PC-3 (cell line): ENCODE measurements at regions not wholly inside any gene's neighbourhood (a gene's known extent, or its start where the extent isn't known, plus 50 kb on each side); places are given as distances from the start of the nearest gene placed in this dataset.

Experiments used
- ATAC-seq: fragments of 200-7000 bp; cut with Tn5 transposase; 2 replicates; pipeline ENCODE4 v1.9.1; 2020; ENCODE audit warnings: mild to moderate bottlenecking, moderate library complexity
- BruUV-seq: library from RNA; stranded (reverse); fragments of 400-500 nt; replicated peaks from 2 replicates; lab custom pipeline; 2021; lab: Mats Ljungman, UMichigan
- CTCF ChIA-PET: fragments of 300-600 bp; sonication (Branson Sonifier 250); formaldehyde crosslinking; loops from one replicate; lab custom pipeline; 2022; ENCODE audit warnings: antibody characterized with exemption; lab: Charles Lee
- POLR2A ChIA-PET: fragments of 300-600 bp; sonication (Branson Sonifier 250); formaldehyde crosslinking; loops from one replicate; lab custom pipeline; 2022; ENCODE audit warnings: antibody characterized with exemption; ENCODE audit not compliant: unreplicated experiment; lab: Charles Lee
- DNase-seq: peaks from one replicate; pipeline ENCODE4 v3.0.0-alpha.2; 2015
- H2AFZ ChIP-seq: fragments of 300-600 bp; sonication (generic); 2 replicates; pipeline ENCODE4 v1.6.0; 2016; ENCODE audit warnings: antibody characterized with exemption, low read length
- H3F3A ChIP-seq: fragments of 300-600 bp; sonication (generic); one replicate; pipeline ENCODE4 v1.6.0; 2017; ENCODE audit warnings: antibody characterized with exemption, low read length, control low read depth, mild to moderate bottlenecking; ENCODE audit not compliant: unreplicated experiment
- H3K27ac ChIP-seq: fragments of 300-600 bp; sonication (generic); 2 replicates; pipeline ENCODE4 v1.5.1; 2016; ENCODE audit warnings: mild to moderate bottlenecking, low read length
- H3K27me3 ChIP-seq: fragments of 300-600 bp; sonication (generic); 2 replicates; pipeline ENCODE4 v1.6.1; 2016; ENCODE audit warnings: low read length, mixed read lengths
- H3K36me3 ChIP-seq: fragments of 300-600 bp; sonication (generic); 2 replicates; pipeline ENCODE4 v1.6.1; 2016; ENCODE audit warnings: low read depth, mixed run types, low read length, mixed read lengths
- H3K4me1 ChIP-seq: fragments of 300-600 bp; sonication (generic); 2 replicates; pipeline ENCODE4 v1.5.1; 2016; ENCODE audit warnings: low read length; ENCODE audit not compliant: insufficient read depth
- H3K4me2 ChIP-seq: fragments of 300-600 bp; sonication (generic); 2 replicates; pipeline ENCODE4 v1.6.0; 2016; ENCODE audit warnings: low read length
- H3K4me3 ChIP-seq: fragments of 300-600 bp; sonication (generic); 2 replicates; pipeline ENCODE4 v1.5.1; 2016; ENCODE audit warnings: mild to moderate bottlenecking, low read length, mixed read lengths
- H3K79me2 ChIP-seq: fragments of 300-600 bp; sonication (generic); 2 replicates; pipeline ENCODE4 v1.6.1; 2017; ENCODE audit warnings: low read length, mixed read lengths
- H3K9ac ChIP-seq: fragments of 300-600 bp; sonication (generic); 2 replicates; pipeline ENCODE4 v1.6.0; 2016; ENCODE audit warnings: mild to moderate bottlenecking, low read length
- H3K9me2 ChIP-seq: fragments of 300-600 bp; sonication (generic); replicated peaks from 2 replicates; pipeline ENCODE4 v1.6.1; 2016; ENCODE audit warnings: mixed run types, low read length, mixed read lengths
- H3K9me3 ChIP-seq: fragments of 300-600 bp; sonication (generic); 2 replicates; pipeline ENCODE4 v1.6.1; 2016; ENCODE audit warnings: low read length, mixed read lengths
- H4K20me1 ChIP-seq: fragments of 300-600 bp; sonication (generic); 2 replicates; pipeline ENCODE4 v1.6.1; 2016; ENCODE audit warnings: low read length, mixed read lengths
- CTCF ChIP-seq: fragments of 300-600 bp; sonication (generic); conservative IDR thresholded peaks from 2 replicates; pipeline ENCODE4 v1.5.1; 2017; ENCODE audit warnings: antibody characterized with exemption, low read depth, mild to moderate bottlenecking, low read length
- EZH2 ChIP-seq: fragments of 300-600 bp; sonication (generic); IDR thresholded peaks from one replicate; pipeline ENCODE4 v1.6.1; 2017; ENCODE audit warnings: antibody characterized with exemption, mild to moderate bottlenecking, low read length; ENCODE audit not compliant: unreplicated experiment
- EZH2phosphoT487 ChIP-seq: fragments of 300-600 bp; sonication (generic); IDR thresholded peaks from 2 replicates; pipeline ENCODE4 v1.6.1; 2018; ENCODE audit warnings: mild to moderate bottlenecking, antibody characterized with exemption, low read length, borderline replicate concordance
- intact Hi-C: fragments of 100-400 bp; cut with micrococcal nuclease; formaldehyde crosslinking; loops from 2 replicates; pipeline ENCODE4 v1.9.0; 2023

GRCh38 chr9:25845867-25846266 is 167.6 kb upstream of the TUSC1 start:
- Histone ChIP-seq H3K4me2 (no peak overlapping the region), H3K79me2 (no peaks in the 10 kb centered on the region), H2AFZ (no peak overlapping the region), H4K20me1 (no peaks in the 10 kb centered on the region), H3F3A (no peaks in the 10 kb centered on the region), H3K9ac (no peak overlapping the region), H3K27ac (no peak overlapping the region), H3K9me3 (no peaks in the 10 kb centered on the region), H3K27me3 (no peaks in the 10 kb centered on the region), H3K36me3 (no peaks in the 10 kb centered on the region), H3K4me3 (no peak overlapping the region), H3K4me1 (no peaks in the 10 kb centered on the region), H3K9me2 (no peaks in the 10 kb centered on the region)
- intact Hi-C loops, result no loop called here
- POLR2A ChIA-PET, result no interaction called here
- TF ChIP-seq EZH2, result no peak
- no peak for TF ChIP-seq EZH2phosphoT487
- no peak for TF ChIP-seq CTCF
- CTCF ChIA-PET, result no interaction called here
- BruUV-seq, result no TSS peak
- no peak for DNase-seq
- no peak for ATAC-seq

GRCh38 chr9:25830381-25830780 is 152.1 kb upstream of the TUSC1 start:
- H3K9me2 ChIP-seq, result no peaks in the 10 kb centered on the region
- H3K27me3 ChIP-seq, result no peaks in the 10 kb centered on the region
- ChIA-PET CTCF (no interaction called here), POLR2A (no interaction called here)
- H3K4me3 ChIP-seq, result no peak overlapping the region
- H3K4me1 ChIP-seq, result no peaks in the 10 kb centered on the region
- DNase-seq (no peak), ATAC-seq (no peak)
- no peaks in the 10 kb centered on the region for H3K9me3 ChIP-seq
- BruUV-seq, result no TSS peak
- H3F3A ChIP-seq, result no peaks in the 10 kb centered on the region
- intact Hi-C loops, result no loop called here
- no peaks in the 10 kb centered on the region for H3K79me2 ChIP-seq
- no peaks in the 10 kb centered on the region for H3K36me3 ChIP-seq
- TF ChIP-seq CTCF, result no peak
- TF ChIP-seq EZH2, result no peak
- TF ChIP-seq EZH2phosphoT487, result no peak
- H3K27ac ChIP-seq, result no peak overlapping the region
- no peak overlapping the region for H3K4me2 ChIP-seq
- H2AFZ ChIP-seq, result no peak overlapping the region
- no peak overlapping the region for H3K9ac ChIP-seq
- H4K20me1 ChIP-seq, result no peaks in the 10 kb centered on the region

- Histone ChIP-seq H2AFZ (no peak overlapping the region), H3K79me2 (no peaks in the 10 kb centered on the region), H3K9ac (no peak overlapping the region), H3F3A (no peaks in the 10 kb centered on the region), H3K4me2 (no peak overlapping the region), H3K9me2 (no peaks in the 10 kb centered on the region), H3K27me3 (no peaks in the 10 kb centered on the region), H3K9me3 (no peaks in the 10 kb centered on the region), H4K20me1 (no peaks in the 10 kb centered on the region), H3K27ac (no peak overlapping the region), H3K36me3 (no peaks in the 10 kb centered on the region), H3K4me1 (no peaks in the 10 kb centered on the region), H3K4me3 (no peak overlapping the region)
- BruUV-seq, result no TSS peak
- ATAC-seq (no peak), DNase-seq (no peak)
- intact Hi-C loops, result no loop called here
- TF ChIP-seq EZH2phosphoT487 (no peak), CTCF (no peak), EZH2 (no peak)
- ChIA-PET CTCF (no interaction called here), POLR2A (no interaction called here)
Observed at GRCh38 chr9:25827626-25828025, 149.4 kb upstream of the TUSC1 start.
